Ureter (tissue), 1 donor: ENCODE measurements at regions not wholly inside any gene's neighbourhood (a gene's known extent, or its start where the extent isn't known, plus 50 kb on each side); places are given as distances from the start of the nearest gene placed in this dataset.

Experiments used
- DNase-seq: peaks from one replicate; pipeline ENCODE4 v3.0.0-alpha.2; 2020; ENCODE audit warnings: low spot score
- donor health status: DM: yes; HTN: yes; CAD: no.

DNA sequence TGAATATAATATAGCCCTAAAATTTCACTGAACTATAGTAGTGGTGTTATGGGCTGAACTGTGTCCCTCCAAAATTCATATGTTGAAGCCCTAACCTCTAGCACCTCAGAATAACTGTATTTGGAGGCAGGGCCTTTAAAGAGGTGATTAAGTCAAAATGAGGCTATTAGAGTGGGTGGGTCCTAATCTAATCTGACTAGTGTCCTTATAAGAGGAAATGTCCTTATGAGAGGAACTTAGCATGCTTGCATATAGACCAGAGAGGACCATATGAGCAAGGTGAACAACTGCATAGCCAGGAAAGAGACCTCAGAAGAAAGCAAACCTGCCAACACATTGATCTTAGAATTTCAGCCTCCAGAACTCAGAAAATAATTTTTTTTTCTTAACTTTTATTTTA lies 238.4 kb downstream of the ZEB2 start:
- DNase-seq, result no peak

DNA sequence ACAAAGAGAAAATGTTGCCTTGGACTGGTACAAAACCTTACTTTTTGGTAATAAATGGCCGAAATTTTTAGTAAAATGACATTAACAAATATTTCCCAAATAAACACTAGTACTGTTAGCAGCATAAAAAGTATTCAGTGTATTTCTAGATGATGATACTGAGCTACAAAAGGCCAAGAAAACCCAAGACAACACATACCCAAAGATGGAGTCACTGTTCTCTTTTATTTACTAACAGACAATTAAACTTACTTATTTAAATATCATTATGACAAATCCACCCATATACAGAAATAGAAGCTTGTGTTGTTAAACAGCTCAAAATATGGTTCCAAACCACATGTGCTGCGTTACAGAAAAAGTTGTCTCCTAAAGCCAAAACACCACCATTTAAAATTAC lies 239.9 kb downstream of the ZEB2 start:
- no peak for DNase-seq

DNA sequence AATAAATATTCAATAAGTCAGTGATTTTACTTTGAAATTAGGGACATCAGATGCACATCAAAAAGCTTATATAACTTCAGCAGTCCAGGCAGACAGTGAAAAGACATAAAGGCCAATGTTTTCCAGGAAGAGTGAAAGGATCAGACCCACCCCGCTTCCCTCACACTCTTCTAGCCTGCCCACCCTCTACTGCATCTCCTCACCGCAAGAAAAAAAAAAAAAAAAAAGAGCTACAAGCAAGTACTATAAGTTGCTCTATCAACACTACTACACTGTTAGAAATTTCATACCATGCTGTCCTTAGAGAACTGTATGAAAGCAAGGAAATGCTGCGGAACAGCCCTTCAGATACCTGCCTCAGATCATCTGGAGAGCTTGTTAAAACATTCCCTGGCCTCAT lies 240.8 kb downstream of the ZEB2 start:
- no peak for DNase-seq

DNA sequence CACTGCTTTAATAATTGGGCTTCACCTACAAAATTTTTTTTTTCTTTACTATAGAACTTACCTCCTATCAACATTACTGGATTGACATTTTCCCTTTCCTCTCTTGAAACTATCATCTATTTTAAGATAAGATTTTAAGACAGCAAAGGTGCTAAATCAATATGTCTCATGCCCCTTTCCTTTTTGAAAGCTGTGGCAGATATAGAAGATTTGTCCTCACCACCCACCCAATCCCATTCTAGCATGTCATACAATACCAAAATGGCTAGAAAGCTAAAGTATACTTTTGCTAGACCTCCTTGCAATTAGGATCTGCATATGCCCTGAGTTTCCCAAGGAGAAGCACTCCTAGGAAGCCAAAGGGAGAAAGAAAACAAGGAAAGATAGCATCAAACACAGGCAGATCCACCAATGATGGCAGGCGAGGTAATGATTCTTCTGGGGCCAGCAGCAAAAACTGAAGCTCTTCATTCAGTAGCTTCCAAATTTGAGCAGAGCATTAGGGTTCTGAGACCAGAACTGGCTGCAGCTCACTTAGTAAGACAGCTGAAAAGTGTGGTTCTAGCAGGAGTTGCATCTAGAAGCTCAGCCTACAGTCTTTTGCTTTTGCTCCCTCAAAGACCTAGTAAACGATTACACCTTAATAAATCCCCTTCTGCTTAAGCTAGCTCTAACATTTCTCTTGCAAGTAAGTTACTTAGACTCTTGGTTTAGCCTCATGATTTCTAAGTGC lies 242.1 kb downstream of the ZEB2 start:
- no peak for DNase-seq

DNA sequence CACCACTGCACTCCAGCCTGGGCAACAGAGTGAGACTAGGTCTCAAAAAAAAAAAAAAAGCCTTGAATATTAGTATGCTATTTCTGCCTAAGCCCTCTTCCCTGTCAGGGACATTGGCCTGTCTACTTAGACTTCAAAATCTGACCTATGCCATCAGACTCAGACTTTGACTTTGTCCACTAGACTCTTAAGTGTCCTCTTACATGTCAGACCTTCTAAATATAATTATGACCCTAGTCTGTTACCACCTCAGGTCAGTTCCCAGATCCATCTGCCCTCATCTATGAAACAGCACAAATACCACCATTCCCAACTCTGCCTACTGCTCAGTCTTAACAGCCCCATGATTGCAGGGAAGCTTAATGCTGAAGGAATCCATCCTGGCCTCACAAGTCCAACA lies 244.6 kb downstream of the ZEB2 start:
- DNase-seq, result no peak

DNA sequence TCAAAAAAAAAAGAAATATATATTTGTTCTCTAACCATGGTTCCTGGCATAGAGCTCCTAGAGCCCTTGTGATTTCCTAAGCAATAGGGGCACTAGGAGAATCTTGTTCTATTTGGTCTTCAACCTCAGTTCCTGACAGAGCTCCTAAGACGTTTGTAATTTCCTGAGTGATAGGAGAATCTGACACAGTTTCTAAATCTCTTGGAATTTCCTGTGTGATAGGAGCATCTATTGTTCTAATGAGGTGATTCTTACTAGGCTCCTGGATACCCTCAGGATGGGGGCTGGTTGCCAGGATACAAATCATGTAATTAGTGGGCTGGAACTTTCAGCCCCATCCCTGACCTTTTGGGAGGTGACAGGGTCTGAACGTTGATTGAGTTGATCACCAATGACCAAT lies 245.8 kb downstream of the ZEB2 start:
- DNase-seq, result no peak

DNA sequence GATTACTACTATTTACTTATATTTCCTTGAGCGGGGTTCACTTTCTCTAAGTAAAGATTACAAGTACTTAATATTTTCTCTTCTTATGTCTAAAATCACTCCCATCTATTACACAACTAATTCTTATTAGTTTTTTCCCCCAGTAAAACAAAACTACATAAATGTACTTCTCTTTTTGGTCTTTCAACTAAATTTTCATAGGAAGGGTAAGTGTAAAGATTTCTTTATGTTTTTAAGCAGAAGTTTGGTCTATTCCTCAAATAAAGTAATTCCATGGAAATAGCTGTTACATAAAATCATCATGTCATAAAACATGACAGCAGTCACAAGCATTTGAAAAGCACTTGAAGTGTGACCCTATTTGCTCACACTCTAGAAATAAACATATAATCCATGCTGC lies 249.0 kb downstream of the ZEB2 start:
- no peak for DNase-seq

DNA sequence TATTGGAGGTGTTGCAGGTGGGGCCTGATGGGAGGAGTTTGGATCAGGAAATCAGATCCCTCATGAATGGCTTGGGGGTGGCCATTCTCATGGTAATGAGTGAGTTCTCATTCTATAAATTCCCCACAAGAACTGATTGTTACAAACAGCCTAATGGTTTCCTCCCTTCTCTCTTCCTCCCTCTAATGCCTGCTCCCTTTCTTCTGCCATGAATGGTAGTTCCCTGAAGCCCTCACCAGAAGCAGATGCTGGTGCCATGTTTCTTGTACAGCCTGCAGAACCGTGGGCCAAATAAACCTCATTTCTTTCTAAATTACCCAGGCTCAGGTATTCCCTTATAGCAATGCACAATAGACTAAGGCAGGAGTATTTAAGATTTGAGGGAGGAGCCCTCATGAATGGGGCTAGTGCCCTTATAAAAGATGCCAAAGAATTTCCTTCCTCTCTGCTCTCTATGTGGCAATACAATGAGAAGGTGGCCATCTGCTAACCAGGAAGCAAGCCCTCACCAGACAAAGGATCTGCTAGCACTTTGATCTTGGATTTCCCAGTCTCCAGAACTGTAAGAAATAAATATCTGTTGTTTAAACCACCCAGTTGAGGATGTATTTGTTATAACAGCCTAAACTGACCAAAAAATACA lies 251.8 kb downstream of the ZEB2 start:
- no peak for DNase-seq

DNA sequence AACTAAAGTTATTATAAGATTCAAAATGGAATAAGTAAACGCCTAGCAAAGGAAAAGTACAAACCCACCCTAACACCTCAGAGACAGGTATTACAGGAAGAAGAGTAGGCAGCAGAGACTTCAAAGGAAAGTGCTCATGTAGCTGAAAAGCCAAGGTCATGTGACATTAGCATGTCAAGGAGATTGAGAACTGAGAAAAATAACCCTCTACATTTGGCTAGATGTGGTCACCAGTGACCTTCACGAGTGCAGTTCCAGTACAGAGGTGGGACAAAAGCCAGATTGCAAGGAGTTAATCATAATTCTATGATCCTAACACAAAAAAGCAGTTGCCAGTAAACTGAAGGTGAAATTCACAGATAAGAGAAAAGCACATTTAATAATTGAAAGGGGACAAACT lies 252.7 kb downstream of the ZEB2 start:
- no peak for DNase-seq

DNA sequence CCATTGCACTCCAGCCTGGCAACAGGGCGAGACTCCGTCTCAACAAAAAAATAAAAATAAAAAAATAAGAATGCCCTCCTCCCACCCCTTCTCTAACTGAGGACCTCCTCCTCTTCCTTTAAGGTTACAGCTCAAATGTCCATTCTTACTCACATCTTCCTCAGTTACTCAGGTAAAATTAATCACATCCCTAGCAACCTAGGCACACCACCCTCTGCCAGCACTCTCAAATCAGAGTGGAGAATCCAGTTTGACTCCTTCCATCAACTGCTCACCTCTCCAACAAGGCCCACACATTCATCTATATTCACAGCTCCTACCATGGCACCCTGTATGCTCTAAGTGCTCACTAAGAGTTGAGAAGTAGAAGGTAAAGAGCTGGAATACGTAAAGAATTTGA lies 254.3 kb downstream of the ZEB2 start:
- DNase-seq, result no peak

DNA sequence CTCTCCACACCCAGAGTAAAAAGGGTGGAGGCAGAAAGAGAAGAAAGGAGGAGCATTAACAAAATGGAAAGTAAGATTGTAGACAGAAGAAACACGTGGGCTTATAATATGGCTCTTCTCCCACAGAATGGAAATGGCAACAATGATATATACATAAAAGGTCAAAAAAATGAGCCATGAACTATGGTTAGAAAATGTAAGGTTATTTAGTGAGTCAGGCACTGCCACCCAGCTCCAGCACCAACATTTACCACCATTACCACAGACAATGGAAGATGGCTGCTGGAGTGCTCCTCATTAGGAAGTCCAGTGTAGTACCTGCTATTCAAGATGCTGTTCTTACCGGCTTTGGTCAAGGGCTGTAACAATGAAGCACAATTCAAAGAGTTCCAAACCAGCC lies 258.0 kb downstream of the ZEB2 start:
- no peak for DNase-seq

DNA sequence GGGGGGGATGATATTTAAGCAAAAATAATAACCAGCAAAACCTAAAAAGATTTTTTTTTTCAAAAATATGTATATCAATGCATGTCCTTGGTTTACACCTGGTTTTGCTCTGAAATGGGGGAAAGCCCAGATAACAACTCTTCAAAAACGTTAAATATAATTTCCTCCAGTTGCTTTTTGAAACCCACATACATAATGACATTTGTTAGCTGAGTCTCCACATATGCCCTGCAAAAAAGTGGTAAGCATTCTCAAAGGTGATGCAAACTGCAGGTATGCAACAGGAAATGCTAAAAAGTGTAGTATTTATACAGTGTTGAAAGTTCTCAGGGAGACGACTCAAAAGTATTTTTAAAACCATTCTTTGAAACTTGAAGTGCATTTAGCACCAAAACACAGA lies 258.6 kb downstream of the ZEB2 start:
- no peak for DNase-seq

DNA sequence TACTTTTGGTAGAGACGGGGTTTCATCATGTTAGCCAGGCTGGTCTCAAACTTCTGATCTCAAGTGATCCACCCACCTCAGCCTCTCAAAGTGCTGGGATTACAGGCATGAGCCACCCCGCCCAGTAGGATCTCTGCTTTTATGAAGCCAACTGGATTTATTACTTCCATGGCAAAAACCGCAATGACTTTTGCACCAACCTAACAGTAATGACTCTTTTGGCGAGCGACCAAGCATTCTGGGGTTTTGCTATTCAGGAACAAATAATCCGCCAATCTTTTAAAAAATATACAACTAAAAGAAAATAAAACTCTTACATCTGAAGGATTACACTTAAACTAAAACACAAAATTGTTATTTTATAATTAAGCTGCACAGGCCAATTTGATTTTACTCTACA lies 260.6 kb downstream of the ZEB2 start:
- no peak for DNase-seq

DNA sequence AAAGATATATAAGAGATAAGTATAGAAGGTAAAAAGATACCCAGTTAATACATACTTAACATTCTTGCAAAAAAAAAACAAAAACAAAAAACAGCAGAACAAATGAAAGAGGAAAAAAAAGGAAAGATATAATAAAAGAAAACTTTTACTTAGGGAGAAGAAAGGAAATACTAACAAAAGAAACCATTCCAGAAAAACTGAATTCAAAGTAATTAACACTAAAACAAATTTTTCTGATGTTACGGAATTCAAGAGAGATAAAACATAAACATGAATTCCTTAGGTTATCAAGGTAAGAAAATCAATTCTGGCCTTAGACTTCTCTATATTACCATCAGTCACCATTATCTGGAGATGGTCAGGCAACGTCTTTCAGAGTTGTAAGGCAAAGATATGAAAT lies 261.8 kb downstream of the ZEB2 start:
- DNase-seq, result no peak

DNA sequence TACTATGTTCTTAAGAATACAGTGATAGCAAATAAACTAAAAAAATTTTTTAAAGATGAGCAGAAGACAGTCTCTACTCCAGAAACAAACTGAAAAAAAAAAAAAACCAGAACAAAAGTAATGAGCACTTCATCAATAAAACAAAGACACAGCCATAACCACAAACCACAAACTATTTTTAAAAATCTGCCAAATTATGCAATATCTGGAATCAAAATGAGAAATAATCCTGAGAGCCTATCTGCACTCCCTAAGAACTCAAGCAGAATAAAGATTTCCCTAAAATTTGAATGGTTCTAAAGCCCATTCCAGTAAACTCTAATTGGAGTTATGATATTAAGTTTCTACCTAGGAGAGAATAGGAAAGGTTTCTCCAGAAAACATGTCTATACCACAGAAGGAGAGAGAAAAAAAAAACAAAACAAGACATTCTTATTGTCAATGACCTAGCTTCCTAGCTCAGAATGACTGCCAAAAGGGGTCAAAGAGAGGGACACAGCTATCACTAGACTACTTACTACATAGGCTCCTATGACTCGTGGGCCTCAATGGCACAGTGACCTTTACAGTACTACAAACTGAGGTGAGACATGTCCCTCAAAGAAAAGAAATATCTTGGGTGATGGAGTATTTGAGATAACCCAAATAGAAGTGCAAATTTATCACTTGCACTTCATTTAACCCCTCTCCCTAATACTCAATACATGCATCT lies 262.8 kb downstream of the ZEB2 start:
- DNase-seq, result no peak

DNA sequence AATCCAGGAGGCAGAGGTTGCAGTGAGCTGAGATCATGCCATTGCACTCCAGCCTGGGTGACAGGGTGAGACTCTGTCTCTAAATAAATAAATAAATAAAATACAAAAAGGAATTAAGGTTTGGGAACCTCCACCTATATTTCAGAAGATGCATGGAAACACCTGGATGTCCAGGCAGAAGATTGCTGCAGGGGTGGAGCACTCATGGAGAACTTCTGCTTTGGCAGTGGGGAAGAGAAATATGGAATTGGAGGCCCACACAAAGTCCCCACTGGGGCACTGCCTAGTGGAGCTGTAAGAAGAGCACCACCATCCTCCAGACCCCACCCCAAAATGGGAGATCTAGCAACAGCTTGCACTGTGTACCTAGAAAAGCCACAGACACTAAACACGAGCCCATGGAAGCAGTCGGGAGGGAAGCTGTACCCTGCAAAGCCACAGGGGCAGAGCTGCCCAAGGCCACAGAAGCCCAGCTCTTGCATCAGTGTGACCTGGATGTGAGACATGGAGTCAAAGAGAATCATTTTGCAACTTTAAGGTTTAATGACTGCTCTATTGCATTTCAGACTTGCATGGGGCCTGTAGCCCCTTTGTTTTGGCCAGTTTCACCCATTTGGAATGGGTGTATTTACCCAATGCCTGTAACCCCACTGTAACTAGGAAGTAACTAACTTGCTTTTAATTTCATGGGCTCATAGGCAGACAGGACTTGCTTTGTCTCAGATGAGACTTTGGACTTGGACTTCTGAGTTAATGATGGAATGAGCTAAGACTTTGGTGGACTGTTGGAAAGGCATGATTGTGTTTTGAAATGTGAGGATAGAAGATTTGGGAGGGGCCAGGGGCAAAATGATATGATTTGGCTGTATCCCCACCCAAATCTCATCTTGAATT lies 265.3 kb downstream of the ZEB2 start:
- no peak for DNase-seq

DNA sequence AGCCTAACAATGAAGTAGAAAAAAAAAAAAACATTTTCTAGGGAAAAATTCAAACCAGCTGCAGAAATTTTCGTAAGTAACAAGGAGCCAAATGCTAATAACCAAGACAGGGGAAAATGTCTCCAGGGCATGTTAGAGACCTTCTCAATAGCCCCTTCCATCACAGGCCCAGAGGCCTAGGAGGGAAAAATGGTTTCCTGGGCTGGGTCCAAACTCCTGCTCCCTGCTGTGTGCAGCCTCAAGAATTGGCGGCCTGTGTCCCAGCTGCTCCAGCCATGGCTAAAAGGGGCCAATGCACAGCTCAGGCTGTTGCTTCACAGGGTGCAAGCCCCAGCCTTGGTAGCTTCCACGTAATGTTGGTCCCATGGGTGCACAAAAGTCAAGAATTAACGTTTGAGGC lies 266.2 kb downstream of the ZEB2 start:
- no peak for DNase-seq

DNA sequence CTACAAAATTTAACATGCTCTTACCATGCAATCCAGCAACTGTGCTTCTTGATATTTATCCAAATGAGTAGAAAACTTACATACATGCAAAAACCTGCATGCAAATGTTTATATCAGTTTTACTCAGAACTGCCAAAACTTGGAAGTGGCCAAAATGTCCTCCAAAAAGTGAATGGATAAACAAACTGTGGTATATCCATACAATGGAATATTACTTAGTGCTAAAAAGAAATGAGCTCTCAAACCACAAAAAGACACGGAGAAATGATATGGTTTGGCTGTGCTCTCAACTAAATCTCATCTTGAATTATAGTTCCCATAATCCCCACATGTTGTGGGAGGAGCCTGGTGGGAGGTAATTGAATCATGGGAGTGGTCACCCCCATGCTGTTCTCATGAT lies 267.2 kb downstream of the ZEB2 start:
- DNase-seq, result no peak

DNA sequence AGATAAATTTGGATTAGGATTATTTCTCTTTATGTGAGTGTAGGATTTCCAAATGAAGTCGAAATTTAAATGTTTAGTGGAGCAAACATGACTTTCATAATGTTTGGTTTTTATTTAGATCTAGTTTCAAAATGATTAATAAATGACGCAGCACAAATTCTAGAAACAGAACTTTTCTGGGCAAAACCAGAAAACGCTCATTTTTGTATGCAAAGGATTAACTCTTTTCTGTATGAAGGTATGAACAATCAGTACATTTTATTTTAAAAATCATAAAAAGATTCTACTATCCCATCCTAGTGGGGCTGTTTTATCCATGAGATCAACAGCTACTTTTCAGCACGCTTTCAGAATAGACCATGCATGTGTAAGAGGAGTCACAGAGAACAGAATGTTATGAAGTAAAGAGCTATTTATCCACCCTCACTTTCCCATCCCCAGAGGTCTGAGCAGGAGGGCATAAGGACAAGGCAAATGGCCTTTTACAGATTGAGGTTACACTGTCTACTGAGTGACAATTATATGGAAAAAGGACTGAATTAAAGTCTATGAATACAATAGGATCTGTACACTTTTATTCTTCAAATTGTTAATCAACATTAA lies 270.8 kb downstream of the ZEB2 start:
- no peak for DNase-seq

DNA sequence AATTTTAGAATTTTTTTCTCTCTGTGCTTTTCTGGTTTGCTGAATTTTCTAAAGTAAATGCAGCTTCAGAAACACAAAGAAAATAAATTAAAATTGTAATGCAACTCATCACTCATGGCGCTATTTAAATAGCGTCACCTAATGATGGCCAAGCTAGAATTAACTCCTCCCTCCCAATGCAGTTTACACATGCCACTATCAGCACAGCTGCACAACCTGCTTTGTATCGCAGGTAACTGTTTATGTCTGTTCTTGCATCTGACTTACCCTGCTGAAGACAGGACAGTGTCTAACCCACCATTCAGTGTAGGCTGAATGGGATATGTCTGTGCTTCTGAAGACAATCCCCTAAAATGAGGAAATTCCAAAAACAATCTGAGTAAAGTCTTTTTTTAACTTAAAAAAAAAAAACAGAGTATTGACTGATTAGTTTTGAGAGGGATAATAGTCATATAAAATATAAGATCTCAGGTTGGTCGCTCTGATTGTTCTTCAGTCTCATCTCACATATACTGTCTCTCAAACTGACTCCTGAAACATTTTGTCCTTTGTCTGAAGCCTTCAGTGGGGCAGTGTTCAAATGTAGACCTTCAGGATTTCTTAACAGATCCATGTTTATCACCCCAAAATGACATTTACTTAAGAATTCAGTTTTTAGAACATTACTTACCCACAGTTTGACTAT lies 271.4 kb downstream of the ZEB2 start:
- no peak for DNase-seq

DNA sequence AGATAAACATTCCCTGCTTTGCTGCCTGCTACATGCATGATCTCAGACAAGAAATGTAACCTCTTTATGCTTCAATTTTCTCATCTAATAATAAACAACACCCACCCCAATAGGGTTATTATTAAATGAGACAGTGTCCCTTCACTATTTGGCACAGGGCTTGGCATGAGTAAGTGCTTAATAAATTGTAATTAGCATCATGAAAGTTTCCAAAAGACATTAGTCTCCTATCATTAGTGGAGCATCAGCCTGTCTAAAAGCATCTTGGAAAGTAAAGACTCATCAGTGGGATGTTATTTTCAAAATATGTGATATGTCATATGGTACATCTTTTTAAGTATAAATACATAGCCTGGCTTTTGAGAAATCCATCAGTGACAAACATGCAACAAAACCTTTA lies 275.0 kb downstream of the ZEB2 start:
- no peak for DNase-seq
